ENCODE measurements at regions not wholly inside any gene's neighbourhood (a gene's known extent, or its start where the extent isn't known, plus 50 kb on each side); places are given as distances from the start of the nearest gene placed in this dataset.
"Not testable (repeated sequence)": the region's sequence is repeated elsewhere in the genome, so short reads cannot be mapped to it uniquely, and the experiment has no call there.

GRCh38 chr2:17373041-17373440 is 145.2 kb downstream of the RAD51AP2 start:
- in situ Hi-C loops (cut with MboI; ENCODE audit: low sequenced_read_pairs) = no loop called here

- in situ Hi-C loops (cut with MboI; ENCODE audit: low sequenced_read_pairs) = no loop called here
Measured at GRCh38 chr2:17363846-17364245, 154.4 kb downstream of the RAD51AP2 start.

GRCh38 chr2:17362956-17363355 is 155.3 kb downstream of the RAD51AP2 start:
- in situ Hi-C loops (cut with MboI; ENCODE audit: low sequenced_read_pairs) = no loop called here

- in situ Hi-C loops (cut with MboI; ENCODE audit: low sequenced_read_pairs) = no loop called here
Measured at GRCh38 chr2:17355608-17356329, 162.5 kb downstream of the RAD51AP2 start.

- in situ Hi-C loops (cut with MboI; ENCODE audit: low sequenced_read_pairs) = no loop called here
Measured at GRCh38 chr2:17353263-17353662, 165.0 kb downstream of the RAD51AP2 start.

- in situ Hi-C loops (cut with MboI; ENCODE audit: low sequenced_read_pairs) = not testable (repeated sequence)
Measured at GRCh38 chr2:17342692-17343091, 175.5 kb downstream of the RAD51AP2 start.

- in situ Hi-C loops (cut with MboI; ENCODE audit: low sequenced_read_pairs) = no loop called here
Measured at GRCh38 chr2:17337507-17337906, 180.7 kb downstream of the RAD51AP2 start.

GRCh38 chr2:17336458-17336857 is 181.8 kb downstream of the RAD51AP2 start:
- in situ Hi-C loops (cut with MboI; ENCODE audit: low sequenced_read_pairs) = no loop called here

- in situ Hi-C loops (cut with MboI; ENCODE audit: low sequenced_read_pairs) = no loop called here
Measured at GRCh38 chr2:17334300-17334699, 183.9 kb downstream of the RAD51AP2 start.

- in situ Hi-C loops (cut with MboI; ENCODE audit: low sequenced_read_pairs) = no loop called here
Measured at GRCh38 chr2:17331636-17332035, 186.6 kb downstream of the RAD51AP2 start.

GRCh38 chr2:17328161-17328560 is 190.1 kb downstream of the RAD51AP2 start:
- in situ Hi-C loops (cut with MboI; ENCODE audit: low sequenced_read_pairs) = no loop called here

- in situ Hi-C loops (cut with MboI; ENCODE audit: low sequenced_read_pairs) = no loop called here
Measured at GRCh38 chr2:17327649-17328048, 190.6 kb downstream of the RAD51AP2 start.

- in situ Hi-C loops (cut with MboI; ENCODE audit: low sequenced_read_pairs) = no loop called here
Measured at GRCh38 chr2:17326717-17327116, 191.5 kb downstream of the RAD51AP2 start.

GRCh38 chr2:17323697-17324096 is 194.5 kb downstream of the RAD51AP2 start:
- in situ Hi-C loops (cut with MboI; ENCODE audit: low sequenced_read_pairs) = no loop called here

- in situ Hi-C loops (cut with MboI; ENCODE audit: low sequenced_read_pairs) = no loop called here
Measured at GRCh38 chr2:17322461-17322860, 195.8 kb downstream of the RAD51AP2 start.

GRCh38 chr2:17319090-17319489 is 199.2 kb downstream of the RAD51AP2 start:
- in situ Hi-C loops (cut with MboI; ENCODE audit: low sequenced_read_pairs) = no loop called here

- in situ Hi-C loops (cut with MboI; ENCODE audit: low sequenced_read_pairs) = no loop called here
Measured at GRCh38 chr2:17318013-17318412, 200.2 kb downstream of the RAD51AP2 start.

- in situ Hi-C loops (cut with MboI; ENCODE audit: low sequenced_read_pairs) = no loop called here
Measured at GRCh38 chr2:17317439-17317976, 200.7 kb downstream of the RAD51AP2 start.

GRCh38 chr2:17313261-17313660 is 205.0 kb downstream of the RAD51AP2 start:
- in situ Hi-C loops (cut with MboI; ENCODE audit: low sequenced_read_pairs) = no loop called here

- in situ Hi-C loops (cut with MboI; ENCODE audit: low sequenced_read_pairs) = no loop called here
Measured at GRCh38 chr2:17311771-17312511, 206.3 kb downstream of the RAD51AP2 start.

GRCh38 chr2:17311106-17311619 is 207.1 kb downstream of the RAD51AP2 start:
- in situ Hi-C loops (cut with MboI; ENCODE audit: low sequenced_read_pairs) = no loop called here

Measured in HL-60/S4 treated with retinoic acid at 250 ng/mL for 4 days and 3 days (cell line).